B cell (primary cell): ENCODE measurements at regions not wholly inside any gene's neighbourhood (a gene's known extent, or its start where the extent isn't known, plus 50 kb on each side); places are given as distances from the start of the nearest gene placed in this dataset.

Experiments
- CTCF ChIP-seq: fragments of 200-600 bp; IDR thresholded peaks from one replicate; pipeline ENCODE4 v1.8.0; 2022; ENCODE audit warnings: antibody characterized with exemption, mild to moderate bottlenecking
- EZH2 ChIP-seq: IDR thresholded peaks from 2 replicates; pipeline ENCODE4 v1.6.1; 2012; ENCODE audit warnings: borderline replicate concordance, low read depth, mild to moderate bottlenecking, moderate library complexity, low read length; ENCODE audit not compliant: insufficient read depth, poor library complexity, severe bottlenecking

- TF ChIP-seq CTCF (no peak), EZH2 (no peak)
Measured at GRCh38 chr13:76225815-76226489, 589.8 kb downstream of the LMO7 start.
